ENCODE measurements at regions not wholly inside any gene's neighbourhood (a gene's known extent, or its start where the extent isn't known, plus 50 kb on each side); places are given as distances from the start of the nearest gene placed in this dataset.

- H3K9me3 ChIP-seq = no peaks in the 10 kb centered on the region
- DNase-seq = no peak
- H3K27ac ChIP-seq = no peak overlapping the region
- no peaks in the 10 kb centered on the region for H3K4me1 ChIP-seq
- H3K27me3 ChIP-seq = no peaks in the 10 kb centered on the region
- no peaks in the 10 kb centered on the region for H3K36me3 ChIP-seq
- H3K4me3 ChIP-seq = no peak overlapping the region
- TF ChIP-seq POLR2A (IDR thresholded peaks at IDR 0.05) = no peak
- TF ChIP-seq, protein P1, sequence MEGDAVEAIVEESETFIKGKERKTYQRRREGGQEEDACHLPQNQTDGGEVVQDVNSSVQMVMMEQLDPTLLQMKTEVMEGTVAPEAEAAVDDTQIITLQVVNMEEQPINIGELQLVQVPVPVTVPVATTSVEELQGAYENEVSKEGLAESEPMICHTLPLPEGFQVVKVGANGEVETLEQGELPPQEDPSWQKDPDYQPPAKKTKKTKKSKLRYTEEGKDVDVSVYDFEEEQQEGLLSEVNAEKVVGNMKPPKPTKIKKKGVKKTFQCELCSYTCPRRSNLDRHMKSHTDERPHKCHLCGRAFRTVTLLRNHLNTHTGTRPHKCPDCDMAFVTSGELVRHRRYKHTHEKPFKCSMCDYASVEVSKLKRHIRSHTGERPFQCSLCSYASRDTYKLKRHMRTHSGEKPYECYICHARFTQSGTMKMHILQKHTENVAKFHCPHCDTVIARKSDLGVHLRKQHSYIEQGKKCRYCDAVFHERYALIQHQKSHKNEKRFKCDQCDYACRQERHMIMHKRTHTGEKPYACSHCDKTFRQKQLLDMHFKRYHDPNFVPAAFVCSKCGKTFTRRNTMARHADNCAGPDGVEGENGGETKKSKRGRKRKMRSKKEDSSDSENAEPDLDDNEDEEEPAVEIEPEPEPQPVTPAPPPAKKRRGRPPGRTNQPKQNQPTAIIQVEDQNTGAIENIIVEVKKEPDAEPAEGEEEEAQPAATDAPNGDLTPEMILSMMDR (IDR thresholded peaks at IDR 0.05) = no peak
Observed at GRCh38 chr3:3735919-3736318, 63.3 kb upstream of the LRRN1 start.

DNA sequence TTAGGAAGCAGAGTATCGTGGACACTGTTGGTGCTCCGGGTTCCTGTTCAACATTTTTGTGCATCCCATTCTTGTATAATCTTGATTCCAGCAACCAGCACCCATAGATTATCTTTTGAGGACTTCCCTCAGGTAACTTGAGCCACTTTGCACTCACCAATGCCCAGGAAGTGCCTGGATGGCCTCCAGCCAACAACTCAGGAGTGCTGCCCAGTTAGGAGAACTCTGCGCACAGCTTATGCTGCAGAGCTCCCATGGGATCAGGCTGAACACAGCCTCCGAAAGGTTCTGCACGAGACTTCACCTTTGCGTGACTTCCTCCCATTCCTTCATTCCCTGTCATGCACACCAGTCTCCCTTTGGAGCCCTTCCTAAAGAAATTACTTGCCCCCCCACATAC lies 64.3 kb upstream of the LRRN1 start:
- Histone ChIP-seq H3K27me3 (no peaks in the 10 kb centered on the region), H3K9me3 (no peaks in the 10 kb centered on the region), H3K4me1 (no peaks in the 10 kb centered on the region), H3K4me3 (no peak overlapping the region), H3K36me3 (no peaks in the 10 kb centered on the region), H3K27ac (no peak overlapping the region)
- DNase-seq = no peak
- no peak for TF ChIP-seq POLR2A (IDR thresholded peaks at IDR 0.05)
- TF ChIP-seq, protein P1 (IDR thresholded peaks at IDR 0.05) = no peak

- Histone ChIP-seq H3K4me3 (no peak overlapping the region), H3K27ac (no peak overlapping the region), H3K4me1 (no peaks in the 10 kb centered on the region), H3K9me3 (no peaks in the 10 kb centered on the region), H3K27me3 (no peaks in the 10 kb centered on the region), H3K36me3 (no peaks in the 10 kb centered on the region)
- TF ChIP-seq, protein P1 (IDR thresholded peaks at IDR 0.05) = no peak
- no peak for TF ChIP-seq POLR2A (IDR thresholded peaks at IDR 0.05)
- DNase-seq = no peak
Observed at GRCh38 chr3:3729261-3729660, 70.0 kb upstream of the LRRN1 start.

- DNase-seq = no peak
- no peaks in the 10 kb centered on the region for H3K4me1 ChIP-seq
Observed at GRCh38 chr3:3726549-3726948, 72.7 kb upstream of the LRRN1 start.

GRCh38 chr3:3714572-3714971 lies 84.7 kb upstream of the LRRN1 start:
- Histone ChIP-seq H3K27ac (no peak overlapping the region), H3K4me3 (no peak overlapping the region), H3K27me3 (no peaks in the 10 kb centered on the region), H3K9me3 (no peaks in the 10 kb centered on the region), H3K4me1 (no peaks in the 10 kb centered on the region), H3K36me3 (no peaks in the 10 kb centered on the region)
- TF ChIP-seq, protein P1 (IDR thresholded peaks at IDR 0.05) = no peak
- TF ChIP-seq POLR2A (IDR thresholded peaks at IDR 0.05) = no peak
- no peak for DNase-seq

More at GRCh38 chr3:3726549-3726948, 72.7 kb upstream of the LRRN1 start:
- H3K27ac ChIP-seq = no peak overlapping the region
- no peak overlapping the region for H3K4me3 ChIP-seq
- no peaks in the 10 kb centered on the region for H3K9me3 ChIP-seq
- TF ChIP-seq, protein P1 (IDR thresholded peaks at IDR 0.05) = no peak
- no peak for TF ChIP-seq POLR2A (IDR thresholded peaks at IDR 0.05)
- H3K36me3 ChIP-seq = no peaks in the 10 kb centered on the region
- no peaks in the 10 kb centered on the region for H3K27me3 ChIP-seq

GRCh38 chr3:3712971-3713370 lies 86.3 kb upstream of the LRRN1 start:
- TF ChIP-seq, protein P1 (IDR thresholded peaks at IDR 0.05) = no peak
- no peaks in the 10 kb centered on the region for H3K36me3 ChIP-seq
- no peak overlapping the region for H3K27ac ChIP-seq
- H3K4me1 ChIP-seq = no peaks in the 10 kb centered on the region
- no peak overlapping the region for H3K4me3 ChIP-seq
- no peaks in the 10 kb centered on the region for H3K27me3 ChIP-seq
- DNase-seq = no peak
- H3K9me3 ChIP-seq = no peaks in the 10 kb centered on the region

Data from Peyer's patch (tissue), 4 donors.